ENCODE measurements at regions not wholly inside any gene's neighbourhood (a gene's known extent, or its start where the extent isn't known, plus 50 kb on each side); places are given as distances from the start of the nearest gene placed in this dataset.

DNA sequence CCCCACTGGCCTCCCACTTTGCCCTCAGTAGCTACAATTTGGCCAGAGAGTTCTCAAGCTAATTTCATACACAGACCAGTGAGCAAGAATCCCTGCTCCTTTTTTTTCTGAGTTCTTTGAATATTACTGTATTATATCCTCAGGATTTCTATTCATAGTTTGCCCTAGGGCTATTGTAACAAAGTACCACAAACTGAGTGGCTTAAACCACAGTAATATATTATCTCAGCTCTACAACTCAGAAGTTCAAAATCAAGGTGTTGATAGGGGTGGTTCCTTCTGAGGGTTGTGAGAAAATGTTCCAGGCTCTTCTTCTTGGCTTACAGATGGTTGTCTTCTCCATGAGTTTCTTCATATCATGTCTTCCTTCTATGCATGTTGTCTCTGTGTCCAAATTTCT, 289.4 kb upstream of the ESRRG start:
- H3K4me3 ChIP-seq: no peak overlapping the region
- DNase-seq (ENCODE audit: low spot score): no peak
- no peak overlapping the region for H3K27ac ChIP-seq
- TF ChIP-seq, protein P1, sequence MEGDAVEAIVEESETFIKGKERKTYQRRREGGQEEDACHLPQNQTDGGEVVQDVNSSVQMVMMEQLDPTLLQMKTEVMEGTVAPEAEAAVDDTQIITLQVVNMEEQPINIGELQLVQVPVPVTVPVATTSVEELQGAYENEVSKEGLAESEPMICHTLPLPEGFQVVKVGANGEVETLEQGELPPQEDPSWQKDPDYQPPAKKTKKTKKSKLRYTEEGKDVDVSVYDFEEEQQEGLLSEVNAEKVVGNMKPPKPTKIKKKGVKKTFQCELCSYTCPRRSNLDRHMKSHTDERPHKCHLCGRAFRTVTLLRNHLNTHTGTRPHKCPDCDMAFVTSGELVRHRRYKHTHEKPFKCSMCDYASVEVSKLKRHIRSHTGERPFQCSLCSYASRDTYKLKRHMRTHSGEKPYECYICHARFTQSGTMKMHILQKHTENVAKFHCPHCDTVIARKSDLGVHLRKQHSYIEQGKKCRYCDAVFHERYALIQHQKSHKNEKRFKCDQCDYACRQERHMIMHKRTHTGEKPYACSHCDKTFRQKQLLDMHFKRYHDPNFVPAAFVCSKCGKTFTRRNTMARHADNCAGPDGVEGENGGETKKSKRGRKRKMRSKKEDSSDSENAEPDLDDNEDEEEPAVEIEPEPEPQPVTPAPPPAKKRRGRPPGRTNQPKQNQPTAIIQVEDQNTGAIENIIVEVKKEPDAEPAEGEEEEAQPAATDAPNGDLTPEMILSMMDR (IDR thresholded peaks at IDR 0.05): no peak

DNA sequence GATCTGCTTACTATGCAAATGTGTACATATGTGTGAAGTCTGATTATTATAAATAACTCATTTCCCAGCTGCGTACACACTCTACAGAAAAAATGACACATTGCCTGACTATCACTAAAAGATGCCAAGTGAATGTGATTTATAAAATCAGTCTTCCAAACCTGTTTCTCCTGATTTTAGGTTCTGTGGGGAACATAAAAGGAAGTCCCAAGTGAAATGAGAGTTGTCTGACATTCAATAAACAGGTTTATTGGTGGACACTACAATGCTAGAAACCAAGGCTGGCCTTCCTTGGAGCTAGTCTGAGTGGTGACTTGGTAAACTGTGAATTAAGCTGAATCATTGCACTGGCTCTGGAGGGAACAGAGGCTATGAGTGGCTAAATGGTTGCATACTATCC, 287.9 kb upstream of the ESRRG start:
- no peak for DNase-seq (ENCODE audit: low spot score)
- TF ChIP-seq, protein P1 (IDR thresholded peaks at IDR 0.05): no peak

GRCh38 chr1:217010253-217010652, 287.0 kb upstream of the ESRRG start:
- no peak for DNase-seq (ENCODE audit: low spot score)
- TF ChIP-seq, protein P1 (IDR thresholded peaks at IDR 0.05): no peak
- Histone ChIP-seq H3K27ac (no peak overlapping the region), H3K4me3 (no peak overlapping the region)

More for the DNA sequence above, 287.9 kb upstream of the ESRRG start:
- Histone ChIP-seq H3K4me3 (no peak overlapping the region), H3K27ac (no peak overlapping the region)

GRCh38 chr1:217009376-217009775, 286.1 kb upstream of the ESRRG start:
- TF ChIP-seq, protein P1 (IDR thresholded peaks at IDR 0.05): no peak
- Histone ChIP-seq H3K27ac (no peak overlapping the region), H3K4me3 (no peak overlapping the region)
- DNase-seq (ENCODE audit: low spot score): no peak

DNA sequence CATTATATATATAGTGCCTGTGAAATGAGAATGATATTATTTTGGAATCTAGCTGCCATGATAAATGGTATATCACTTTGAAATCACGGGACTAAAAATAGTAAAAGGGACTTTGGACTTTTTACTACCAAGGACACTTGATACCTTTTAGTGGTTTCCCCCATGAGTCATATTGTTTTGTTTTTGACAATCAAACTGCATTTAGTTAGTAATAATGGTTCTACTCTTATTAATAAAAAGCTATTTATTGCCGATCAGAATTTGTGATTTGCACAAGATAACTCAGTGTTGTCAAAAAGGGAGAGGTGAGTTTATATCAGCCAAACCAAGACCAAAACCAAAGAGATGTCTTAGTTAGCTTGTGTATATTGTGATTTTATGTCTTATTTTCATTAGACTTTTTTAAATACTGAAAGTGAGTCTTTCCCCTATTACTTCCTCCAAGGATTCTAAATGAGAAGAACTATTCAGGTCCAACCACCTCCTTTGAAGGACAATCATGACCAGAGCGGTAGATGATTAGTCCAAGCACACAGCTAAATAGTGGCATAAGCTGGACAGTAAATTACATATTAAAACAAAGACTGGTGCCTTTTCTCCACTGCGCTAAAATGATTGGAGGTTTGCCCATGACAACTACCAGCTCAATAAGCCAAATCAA, 281.7 kb upstream of the ESRRG start:
- TF ChIP-seq, protein P1 (IDR thresholded peaks at IDR 0.05): no peak
- no peak for DNase-seq (ENCODE audit: low spot score)
- Histone ChIP-seq H3K27ac (no peak overlapping the region), H3K4me3 (no peak overlapping the region)

GRCh38 chr1:217003355-217003754, 280.1 kb upstream of the ESRRG start:
- TF ChIP-seq, protein P1 (IDR thresholded peaks at IDR 0.05): no peak
- no peak overlapping the region for H3K27ac ChIP-seq
- no peak for DNase-seq (ENCODE audit: low spot score)
- no peak overlapping the region for H3K4me3 ChIP-seq

- Histone ChIP-seq H3K27ac (no peak overlapping the region), H3K4me3 (no peak overlapping the region)
- TF ChIP-seq, protein P1 (IDR thresholded peaks at IDR 0.05): no peak
- no peak for DNase-seq (ENCODE audit: low spot score)
These were observed 274.6 kb upstream of the ESRRG start for GRCh38 chr1:216997831-216998230.
